Glutamatergic neuron (in vitro differentiated cells): ENCODE measurements at regions not wholly inside any gene's neighbourhood (a gene's known extent, or its start where the extent isn't known, plus 50 kb on each side); places are given as distances from the start of the nearest gene placed in this dataset.

Experiments
- DNase-seq: peaks from one replicate; pipeline ENCODE4 v3.0.0; 2022
- H3K27ac Mint-ChIP-seq: one replicate; pipeline ENCODE4 v1.8.0; 2020; ENCODE audit warnings: mild to moderate bottlenecking, mixed read lengths, inconsistent platforms; ENCODE audit not compliant: unreplicated experiment
- H3K27me3 Mint-ChIP-seq: one replicate; pipeline ENCODE4 v1.8.0; 2020; ENCODE audit warnings: mild to moderate bottlenecking, moderate library complexity, mixed read lengths, inconsistent platforms; ENCODE audit not compliant: unreplicated experiment
- H3K36me3 Mint-ChIP-seq: one replicate; pipeline ENCODE4 v1.8.0; 2020; ENCODE audit warnings: mild to moderate bottlenecking, mixed read lengths, inconsistent platforms; ENCODE audit not compliant: unreplicated experiment
- H3K4me1 Mint-ChIP-seq: one replicate; pipeline ENCODE4 v1.8.0; 2020; ENCODE audit warnings: mild to moderate bottlenecking, low read depth, mixed read lengths, inconsistent platforms; ENCODE audit not compliant: unreplicated experiment
- H3K4me3 Mint-ChIP-seq: one replicate; pipeline ENCODE4 v1.8.0; 2020; ENCODE audit warnings: mild to moderate bottlenecking, mixed read lengths, inconsistent platforms; ENCODE audit not compliant: unreplicated experiment
- H3K9me3 Mint-ChIP-seq: one replicate; pipeline ENCODE4 v1.8.0; 2020; ENCODE audit warnings: mild to moderate bottlenecking, moderate library complexity, mixed read lengths, inconsistent platforms; ENCODE audit not compliant: unreplicated experiment
- CTCF ChIP-seq: fragments of 200-600 bp; sonication (generic); IDR thresholded peaks from one replicate; pipeline ENCODE4 v1.5.0; 2021; ENCODE audit not compliant: partially characterized antibody, unreplicated experiment

GRCh38 chrX:16042980-16043379 is 80.4 kb upstream of the GRPR start:
- Mint-ChIP-seq H3K27me3 (no peaks in the 10 kb centered on the region), H3K9me3 (peaks cover 1% of the 10 kb centered on the region), H3K4me1 (no peaks in the 10 kb centered on the region), H3K4me3 (no peak overlapping the region), H3K36me3 (no peaks in the 10 kb centered on the region), H3K27ac (no peak overlapping the region)
- no peak for DNase-seq
- TF ChIP-seq CTCF: no peak

- Mint-ChIP-seq H3K9me3 (peaks cover 1% of the 10 kb centered on the region), H3K4me1 (no peaks in the 10 kb centered on the region), H3K27ac (no peak overlapping the region)
These were observed 83.5 kb upstream of the GRPR start for GRCh38 chrX:16039834-16040233.

GRCh38 chrX:16039363-16039762 is 84.0 kb upstream of the GRPR start:
- no peak overlapping the region for H3K4me3 Mint-ChIP-seq
- no peaks in the 10 kb centered on the region for H3K27me3 Mint-ChIP-seq
- no peaks in the 10 kb centered on the region for H3K4me1 Mint-ChIP-seq
- H3K9me3 Mint-ChIP-seq: no peaks in the 10 kb centered on the region
- no peaks in the 10 kb centered on the region for H3K36me3 Mint-ChIP-seq
- H3K27ac Mint-ChIP-seq: no peak overlapping the region
- DNase-seq: no peak
- no peak for TF ChIP-seq CTCF

More at GRCh38 chrX:16039834-16040233, 83.5 kb upstream of the GRPR start:
- H3K36me3 Mint-ChIP-seq: no peaks in the 10 kb centered on the region
- TF ChIP-seq CTCF: no peak
- no peak overlapping the region for H3K4me3 Mint-ChIP-seq
- no peak for DNase-seq
- no peaks in the 10 kb centered on the region for H3K27me3 Mint-ChIP-seq

- Mint-ChIP-seq H3K27me3 (no peaks in the 10 kb centered on the region), H3K4me1 (no peaks in the 10 kb centered on the region), H3K27ac (no peak overlapping the region), H3K36me3 (no peaks in the 10 kb centered on the region), H3K9me3 (no peaks in the 10 kb centered on the region), H3K4me3 (no peak overlapping the region)
- DNase-seq: no peak
- TF ChIP-seq CTCF: no peak
These were observed 90.0 kb upstream of the GRPR start for GRCh38 chrX:16033331-16033730.

- no peak for DNase-seq
- H3K36me3 Mint-ChIP-seq: no peaks in the 10 kb centered on the region
- no peaks in the 10 kb centered on the region for H3K27me3 Mint-ChIP-seq
- peaks cover 3% of the 10 kb centered on the region for H3K4me1 Mint-ChIP-seq
- H3K27ac Mint-ChIP-seq: no peak overlapping the region
- H3K9me3 Mint-ChIP-seq: no peaks in the 10 kb centered on the region
- TF ChIP-seq CTCF: no peak
- no peak overlapping the region for H3K4me3 Mint-ChIP-seq
These were observed 94.8 kb upstream of the GRPR start for GRCh38 chrX:16028576-16028975.
